ENCODE measurements at regions not wholly inside any gene's neighbourhood (a gene's known extent, or its start where the extent isn't known, plus 50 kb on each side); places are given as distances from the start of the nearest gene placed in this dataset.

DNA sequence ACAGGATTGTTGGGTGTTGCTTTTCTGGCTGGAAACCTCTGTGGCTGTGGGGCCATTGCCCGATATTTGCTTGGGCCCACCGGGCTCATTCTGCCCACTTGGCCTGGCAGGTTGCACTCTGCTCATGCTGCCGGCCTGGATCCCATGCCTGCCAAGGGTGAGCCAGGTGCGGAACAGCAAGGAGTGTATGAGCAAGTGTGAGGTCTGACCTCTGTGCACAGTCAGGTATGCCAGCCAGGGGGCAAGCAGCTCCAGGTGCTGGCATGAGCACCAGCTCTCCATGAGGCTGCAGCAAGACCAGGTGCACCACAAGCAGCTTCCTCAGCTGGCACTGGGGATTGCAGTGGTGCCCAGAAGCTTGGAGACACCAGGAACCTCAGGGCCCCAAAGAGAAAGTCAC, 65.4 kb upstream of the KIF5B start:
- TF ChIP-seq, protein P1, sequence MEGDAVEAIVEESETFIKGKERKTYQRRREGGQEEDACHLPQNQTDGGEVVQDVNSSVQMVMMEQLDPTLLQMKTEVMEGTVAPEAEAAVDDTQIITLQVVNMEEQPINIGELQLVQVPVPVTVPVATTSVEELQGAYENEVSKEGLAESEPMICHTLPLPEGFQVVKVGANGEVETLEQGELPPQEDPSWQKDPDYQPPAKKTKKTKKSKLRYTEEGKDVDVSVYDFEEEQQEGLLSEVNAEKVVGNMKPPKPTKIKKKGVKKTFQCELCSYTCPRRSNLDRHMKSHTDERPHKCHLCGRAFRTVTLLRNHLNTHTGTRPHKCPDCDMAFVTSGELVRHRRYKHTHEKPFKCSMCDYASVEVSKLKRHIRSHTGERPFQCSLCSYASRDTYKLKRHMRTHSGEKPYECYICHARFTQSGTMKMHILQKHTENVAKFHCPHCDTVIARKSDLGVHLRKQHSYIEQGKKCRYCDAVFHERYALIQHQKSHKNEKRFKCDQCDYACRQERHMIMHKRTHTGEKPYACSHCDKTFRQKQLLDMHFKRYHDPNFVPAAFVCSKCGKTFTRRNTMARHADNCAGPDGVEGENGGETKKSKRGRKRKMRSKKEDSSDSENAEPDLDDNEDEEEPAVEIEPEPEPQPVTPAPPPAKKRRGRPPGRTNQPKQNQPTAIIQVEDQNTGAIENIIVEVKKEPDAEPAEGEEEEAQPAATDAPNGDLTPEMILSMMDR (IDR thresholded peaks at IDR 0.05) = no peak
- TF ChIP-seq POLR2A (IDR thresholded peaks at IDR 0.05) = no peak

Data from ovary (tissue), 3 donors.